GOT3 (cell line): ENCODE measurements at regions not wholly inside any gene's neighbourhood (a gene's known extent, or its start where the extent isn't known, plus 50 kb on each side); places are given as distances from the start of the nearest gene placed in this dataset.
A peak's percentile ranks its signal among the peaks of the same experiment; 100 is the strongest.

Experiments
- DNase-seq: peaks from one replicate; lab custom pipeline; 2025; ENCODE audit warnings: mixed read lengths; lab: John Stamatoyannopoulos, UW

DNA sequence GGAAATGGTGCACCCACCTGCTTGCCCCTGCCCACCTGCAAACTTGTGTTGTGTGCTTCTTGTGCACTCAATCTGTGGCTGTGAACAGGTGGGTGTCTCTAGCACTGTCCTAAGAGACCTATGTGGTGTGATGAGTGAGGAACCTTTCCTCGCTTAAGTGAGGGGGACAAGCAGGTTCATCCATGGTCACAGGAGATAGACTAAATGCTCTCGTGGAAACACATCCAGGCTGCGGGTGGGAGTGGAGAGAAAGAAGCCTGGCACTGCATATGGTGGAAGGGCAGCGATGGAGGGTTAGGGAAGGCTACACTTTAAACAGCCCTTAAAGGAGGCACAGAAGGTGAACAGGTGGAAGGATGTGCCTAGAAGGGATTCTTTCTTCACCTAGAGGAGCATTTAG is 330.9 kb downstream of the CXCL12 start:
- DNase-seq = no peak

- DNase-seq = no peak
These were observed 331.5 kb downstream of the CXCL12 start for GRCh38 chr10:44053391-44053790.

DNA sequence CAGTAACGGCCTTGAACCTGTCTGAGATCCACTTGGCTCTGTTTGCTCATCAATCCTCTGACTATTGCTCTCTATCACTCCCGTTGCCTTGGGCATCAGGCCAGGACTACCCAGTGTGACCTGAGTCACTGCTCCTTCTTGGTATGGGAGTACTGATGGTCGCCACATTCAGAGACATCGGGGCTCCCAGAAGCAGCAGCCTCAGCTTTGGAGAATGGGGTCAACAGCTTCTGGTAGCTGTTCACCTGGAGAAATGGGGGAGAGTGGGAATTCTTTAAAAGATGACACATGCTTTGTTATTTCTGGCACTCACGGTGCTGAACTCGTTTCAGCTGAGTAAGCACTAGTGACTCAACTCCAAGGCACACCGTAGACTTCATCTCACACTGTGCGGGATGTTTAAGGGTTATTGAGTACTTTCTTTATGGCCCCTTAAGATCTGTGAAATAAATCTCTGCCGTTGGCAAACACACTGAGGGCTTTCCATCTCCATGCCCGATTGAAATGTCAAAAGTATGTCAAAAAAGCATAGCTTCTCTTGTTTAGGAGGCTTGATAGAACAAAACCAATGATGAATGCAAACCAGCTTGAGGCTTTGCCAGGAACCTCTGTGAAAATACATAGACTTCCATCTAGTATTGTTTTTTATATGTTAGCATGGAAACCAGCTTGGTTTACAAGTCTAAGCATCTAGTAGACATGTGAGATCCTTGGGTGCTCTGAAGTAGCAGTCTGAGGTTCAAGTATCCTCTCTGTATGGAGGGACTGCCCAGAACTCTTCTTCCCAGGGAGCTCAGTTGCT is 333.1 kb downstream of the CXCL12 start:
- peak; percentile 20 for DNase-seq

DNA sequence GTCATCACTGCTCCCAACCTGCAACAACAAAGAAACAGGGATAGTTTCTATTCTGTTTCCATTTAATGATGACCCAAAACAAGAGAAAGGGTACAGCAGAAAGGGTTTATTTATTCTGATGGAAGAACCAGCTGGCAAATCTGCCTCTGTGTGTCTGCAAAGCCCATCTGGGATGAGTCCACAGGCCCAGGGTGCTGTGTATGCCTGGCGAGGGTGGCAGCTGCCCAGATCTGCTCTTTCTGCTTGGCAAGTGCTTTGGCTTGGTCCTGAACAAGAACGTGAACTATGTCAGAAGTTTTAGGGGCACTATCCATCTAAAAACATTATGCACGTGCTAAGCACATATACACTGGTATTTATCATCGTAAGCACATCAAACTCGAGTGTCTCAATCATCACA is 333.8 kb downstream of the CXCL12 start:
- DNase-seq = no peak

- no peak for DNase-seq
These were observed 335.4 kb downstream of the CXCL12 start for GRCh38 chr10:44049301-44050015.

- no peak for DNase-seq
These were observed 337.5 kb downstream of the CXCL12 start for GRCh38 chr10:44047361-44047760.

DNA sequence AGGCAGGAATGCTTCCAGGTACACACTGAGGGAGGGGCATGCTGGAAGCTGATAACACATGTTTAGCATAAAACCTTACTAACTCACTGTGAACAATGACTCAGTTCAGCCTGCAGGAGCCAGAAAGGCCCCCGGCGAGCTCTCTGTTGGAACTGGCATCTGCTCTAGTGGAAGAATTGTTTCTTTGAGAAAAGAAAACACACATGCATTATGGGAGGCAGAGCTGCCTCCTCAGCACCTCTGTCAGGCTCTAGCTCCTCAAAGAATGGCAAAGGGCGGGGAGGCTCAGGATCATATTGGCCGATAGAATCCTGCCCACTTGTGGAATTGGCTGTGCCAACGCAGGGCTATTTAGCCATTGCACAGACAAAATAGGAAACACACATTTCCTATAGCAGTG is 338.3 kb downstream of the CXCL12 start:
- DNase-seq = no peak

DNA sequence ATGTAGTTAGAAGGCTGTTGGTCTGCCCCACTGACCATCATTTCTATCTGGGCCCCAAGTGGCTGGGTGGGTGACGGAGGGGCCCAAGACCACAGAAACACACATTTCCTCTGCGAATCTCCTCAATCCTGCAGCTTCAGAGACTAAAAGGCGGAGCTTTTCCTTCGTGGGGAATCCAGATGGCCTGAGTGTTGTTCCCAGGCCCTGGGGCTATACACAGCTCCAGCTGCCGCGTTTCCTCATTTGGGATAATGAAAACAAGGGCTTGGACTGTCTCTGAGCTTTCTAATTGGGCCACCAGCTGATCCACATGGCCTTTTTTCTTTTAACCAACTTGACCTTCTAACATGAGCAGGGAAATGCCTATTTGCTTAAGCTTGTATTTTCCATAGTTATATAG is 339.9 kb downstream of the CXCL12 start:
- no peak for DNase-seq

GRCh38 chr10:44044549-44044948 is 340.3 kb downstream of the CXCL12 start:
- DNase-seq = no peak

GRCh38 chr10:44043646-44044375 is 341.1 kb downstream of the CXCL12 start:
- no peak for DNase-seq

- DNase-seq = no peak
These were observed 341.8 kb downstream of the CXCL12 start for GRCh38 chr10:44042926-44043602.

- no peak for DNase-seq
These were observed 342.7 kb downstream of the CXCL12 start for GRCh38 chr10:44042075-44042770.

DNA sequence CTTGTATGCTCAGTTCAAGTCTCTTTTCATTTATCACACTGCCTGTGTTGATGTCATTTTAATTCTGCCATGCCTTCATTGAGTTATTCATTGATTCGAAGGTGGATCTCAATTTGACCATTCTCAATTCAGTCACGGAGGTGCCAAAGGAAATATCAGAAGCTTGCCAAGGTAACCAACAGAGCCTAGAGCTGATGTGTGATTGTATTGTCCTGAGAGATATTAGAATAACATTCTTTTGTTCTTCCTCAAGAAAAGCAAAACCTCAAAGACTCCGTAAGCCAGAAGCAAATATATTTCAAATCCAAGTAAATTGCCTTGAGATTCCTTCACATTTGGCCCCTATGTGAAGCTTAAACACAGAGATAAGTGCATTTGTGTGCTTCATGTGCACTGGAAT is 345.3 kb downstream of the CXCL12 start:
- no peak for DNase-seq

- no peak for DNase-seq
These were observed 348.5 kb downstream of the CXCL12 start for GRCh38 chr10:44036425-44036824.

GRCh38 chr10:44035474-44036197 is 349.3 kb downstream of the CXCL12 start:
- DNase-seq = no peak

- DNase-seq = no peak
These were observed 350.0 kb downstream of the CXCL12 start for GRCh38 chr10:44034946-44035345.

DNA sequence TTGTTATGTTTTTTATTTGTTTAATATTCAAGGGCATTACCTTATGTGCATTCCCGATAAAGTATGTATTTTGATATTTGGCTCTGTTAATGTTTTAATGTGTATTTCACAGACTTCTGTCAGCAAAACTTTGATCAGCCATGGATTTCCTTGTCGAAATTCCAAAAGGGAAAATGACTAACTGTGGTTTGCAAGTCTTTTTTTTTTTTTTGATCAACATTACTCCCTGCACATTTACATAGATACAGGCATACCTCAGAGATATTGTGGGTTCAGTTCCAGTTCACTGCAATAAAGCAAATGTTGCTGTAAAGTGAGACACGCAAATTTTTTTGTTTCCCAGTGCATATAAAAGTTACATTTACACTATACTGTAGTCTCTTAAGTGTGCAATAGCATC is 351.9 kb downstream of the CXCL12 start:
- no peak for DNase-seq

DNA sequence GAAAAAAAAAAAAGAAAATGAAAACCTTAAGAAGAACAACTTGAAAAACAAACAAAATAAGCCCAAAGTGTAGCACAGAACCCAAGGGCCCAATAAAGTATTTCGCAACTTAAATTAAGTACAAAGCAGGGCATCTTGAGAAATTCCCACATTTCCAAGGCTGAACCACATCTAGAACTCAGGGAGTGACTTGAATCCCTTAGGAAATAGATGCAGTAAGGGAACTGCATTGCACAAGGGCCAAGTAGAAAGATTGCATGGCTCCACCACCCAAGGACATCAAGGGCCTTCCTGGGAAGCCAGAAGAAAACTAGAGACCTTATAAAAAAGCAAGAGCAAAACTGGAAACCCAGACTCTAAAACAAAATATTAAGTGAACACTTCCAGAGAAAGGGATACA is 352.7 kb downstream of the CXCL12 start:
- DNase-seq = no peak

- DNase-seq = no peak
These were observed 354.2 kb downstream of the CXCL12 start for GRCh38 chr10:44030738-44031137.

- DNase-seq = no peak
These were observed 354.8 kb downstream of the CXCL12 start for GRCh38 chr10:44030132-44030531.
